GM12878 (cell line): ENCODE measurements at regions not wholly inside any gene's neighbourhood (a gene's known extent, or its start where the extent isn't known, plus 50 kb on each side); places are given as distances from the start of the nearest gene placed in this dataset.

Experiments used
- ATAC-seq: fragments of 200-7000 bp; cut with Tn5 transposase; 3 replicates; pipeline ENCODE4 v1.9.1; 2020; ENCODE audit warnings: mild to moderate bottlenecking, moderate library complexity
- BruUV-seq: library from RNA; stranded (reverse); fragments of 400-500 nt; replicated peaks from 2 replicates; lab custom pipeline; 2021; lab: Mats Ljungman, UMichigan
- CTCF ChIA-PET: fragments of 300-600 bp; sonication (Branson Sonifier 250); formaldehyde crosslinking; extraction: SDS; loops from one replicate; lab custom pipeline; 2021; ENCODE audit warnings: inconsistent platforms; lab: Yijun Ruan, JAX
- POLR2A ChIA-PET: fragments of 350-600 bp; formaldehyde crosslinking; extraction: SDS; loops from one replicate; lab custom pipeline; 2021; ENCODE audit warnings: inconsistent platforms; lab: Charles Lee
- RAD21 ChIA-PET: fragments of 300-600 bp; sonication (Branson Sonifier 250); formaldehyde crosslinking; loops from one replicate; lab custom pipeline; 2023; ENCODE audit warnings: antibody characterized with exemption; ENCODE audit not compliant: unreplicated experiment; lab: Charles Lee
- SMC1A ChIA-PET: fragments of 300-600 bp; sonication (Branson Sonifier 250); formaldehyde crosslinking; loops from one replicate; lab custom pipeline; 2023; ENCODE audit not compliant: unreplicated experiment, uncharacterized antibody; lab: Charles Lee
- DNase-seq: peaks from one replicate; pipeline ENCODE4 v3.0.0-alpha.2; 2011; ENCODE audit warnings: low read depth, low spot score
- FAIRE-seq: peaks from 3 replicates; lab custom pipeline; 2011; peaks lifted over from hg19 to GRCh38; lab: Jason Lieb, UNC
- H2AFZ ChIP-seq: 2 replicates; pipeline ENCODE4 v1.6.0; 2011; ENCODE audit warnings: low read depth, low read length, control low read depth; ENCODE audit not compliant: control insufficient read depth
- H3K27ac ChIP-seq: 2 replicates; pipeline ENCODE4 v1.5.1; 2011; ENCODE audit warnings: control low read depth; ENCODE audit not compliant: control insufficient read depth, insufficient read depth
- H3K27me3 ChIP-seq, 2 experiments: replicated peaks in 1 of 2; 2 replicates each; pipeline versions ENCODE4 v1.6.0 to v1.6.1; 2011; ENCODE audit warnings: low read length in 1 of 2; ENCODE audit not compliant: control insufficient read depth in 2 of 2, insufficient read depth in 2 of 2
- H3K36me3 ChIP-seq, 2 experiments: 2 replicates each; pipeline ENCODE4 v1.5.1; 2011; ENCODE audit warnings: low read length in 1 of 2; ENCODE audit not compliant: control insufficient read depth in 2 of 2, insufficient read depth in 2 of 2
- H3K4me1 ChIP-seq: 2 replicates; pipeline ENCODE4 v1.6.1; 2011; ENCODE audit warnings: mild to moderate bottlenecking, low read length, moderate library complexity, mixed read lengths; ENCODE audit not compliant: control insufficient read depth, insufficient read depth
- H3K4me2 ChIP-seq: 2 replicates; pipeline ENCODE4 v1.6.0; 2011; ENCODE audit warnings: control low read depth; ENCODE audit not compliant: control insufficient read depth, insufficient read depth
- H3K4me3 ChIP-seq: fragments of 200-600 bp; sonication (generic); 2 replicates; pipeline ENCODE4 v1.5.1; 2016
- H3K79me2 ChIP-seq: 2 replicates; pipeline ENCODE4 v1.6.0; 2011; ENCODE audit warnings: low read length; ENCODE audit not compliant: control insufficient read depth, insufficient read depth
- H3K9ac ChIP-seq: 2 replicates; pipeline ENCODE4 v1.8.0; 2011; ENCODE audit warnings: low read length, control low read depth, mixed read lengths; ENCODE audit not compliant: control insufficient read depth, insufficient read depth
- H3K9me3 ChIP-seq: replicated peaks from 3 replicates; pipeline ENCODE4 v1.5.1; 2011; ENCODE audit warnings: mild to moderate bottlenecking, low read length; ENCODE audit not compliant: control insufficient read depth, insufficient read depth
- H4K20me1 ChIP-seq: 2 replicates; pipeline ENCODE4 v1.6.0; 2011; ENCODE audit not compliant: control insufficient read depth, insufficient read depth
- CREB1 ChIP-seq: IDR thresholded peaks from 2 replicates; pipeline ENCODE4 v1.6.1; 2012; ENCODE audit warnings: low read depth, mild to moderate bottlenecking, inconsistent platforms
- IKZF1 ChIP-seq: fragments of 450-650 bp; conservative IDR thresholded peaks from 2 replicates; pipeline ENCODE4 v1.6.1; 2017; ENCODE audit warnings: antibody characterized with exemption, mild to moderate bottlenecking
- MEF2A ChIP-seq: IDR thresholded peaks from 2 replicates; pipeline ENCODE4 v1.6.1; 2011; ENCODE audit warnings: low read depth, mild to moderate bottlenecking, low read length, moderate library complexity; ENCODE audit not compliant: insufficient read depth
- MXI1 ChIP-seq: fragments of 150-350 bp; IDR thresholded peaks from 2 replicates; pipeline ENCODE4 v1.6.1; 2011; ENCODE audit warnings: low read depth, mild to moderate bottlenecking, inconsistent platforms, low read length, improper control_type of control experiment
- MYB ChIP-seq: fragments of 150-350 bp; IDR thresholded peaks from 2 replicates; pipeline ENCODE4 v1.6.1; 2014; ENCODE audit warnings: mild to moderate bottlenecking, low read depth, low read length, borderline replicate concordance
- PAX5 ChIP-seq: IDR thresholded peaks from 2 replicates; pipeline ENCODE4 v1.6.1; 2011; ENCODE audit warnings: low read depth, low read length, borderline replicate concordance
- REST ChIP-seq: IDR thresholded peaks from 2 replicates; pipeline ENCODE4 v1.6.1; 2012; ENCODE audit warnings: mild to moderate bottlenecking, low read depth, low read length
- SMC3 ChIP-seq: IDR thresholded peaks from 2 replicates; pipeline ENCODE4 v1.6.1; 2011; ENCODE audit warnings: low read length, improper control_type of control experiment, borderline replicate concordance
- TAF1 ChIP-seq: IDR thresholded peaks from 2 replicates; pipeline ENCODE4 v1.6.1; 2011; ENCODE audit warnings: mild to moderate bottlenecking, low read depth, low read length, borderline replicate concordance
- TBL1XR1 ChIP-seq: IDR thresholded peaks from 2 replicates; pipeline ENCODE4 v1.6.1; 2012; ENCODE audit warnings: low read depth, low read length, improper control_type of control experiment
- WGBS: methylation state at CpG from one replicate; pipeline ENCODE4 v1.1.6; 2016; ENCODE audit warnings: low lambda C conversion rate; ENCODE audit not compliant: insufficient replicate concordance, insufficient coverage; ENCODE audit errors: missing lambda C conversion rate; 5-methylcytosine and 5-hydroxymethylcytosine counted together
- in situ Hi-C: fragments of 300-500 bp; cut with MboI; formaldehyde crosslinking; loops from 9 replicates; pipeline ENCODE4 v1.14.3; 2018; ENCODE audit warnings: mixed read lengths
- intact Hi-C: fragments of 100-400 bp; cut with micrococcal nuclease; formaldehyde crosslinking; loops from one replicate; pipeline ENCODE4 v1.14.2; 2022; ENCODE audit not compliant: unreplicated experiment
- TF ChIP-seq, protein P1 (sequence below): IDR thresholded peaks from 2 replicates; pipeline ENCODE4 v1.6.1; 2012; ENCODE audit warnings: low read depth, low read length, improper control_type of control experiment

GRCh38 chr16:79265701-79266100 is 334.8 kb downstream of the MAF start (continued):
- TF ChIP-seq REST (no peak), SMC3 (no peak), TAF1 (no peak), MEF2A (no peak)
- TF ChIP-seq, protein P1, sequence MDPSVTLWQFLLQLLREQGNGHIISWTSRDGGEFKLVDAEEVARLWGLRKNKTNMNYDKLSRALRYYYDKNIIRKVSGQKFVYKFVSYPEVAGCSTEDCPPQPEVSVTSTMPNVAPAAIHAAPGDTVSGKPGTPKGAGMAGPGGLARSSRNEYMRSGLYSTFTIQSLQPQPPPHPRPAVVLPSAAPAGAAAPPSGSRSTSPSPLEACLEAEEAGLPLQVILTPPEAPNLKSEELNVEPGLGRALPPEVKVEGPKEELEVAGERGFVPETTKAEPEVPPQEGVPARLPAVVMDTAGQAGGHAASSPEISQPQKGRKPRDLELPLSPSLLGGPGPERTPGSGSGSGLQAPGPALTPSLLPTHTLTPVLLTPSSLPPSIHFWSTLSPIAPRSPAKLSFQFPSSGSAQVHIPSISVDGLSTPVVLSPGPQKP, result no peak

DNA sequence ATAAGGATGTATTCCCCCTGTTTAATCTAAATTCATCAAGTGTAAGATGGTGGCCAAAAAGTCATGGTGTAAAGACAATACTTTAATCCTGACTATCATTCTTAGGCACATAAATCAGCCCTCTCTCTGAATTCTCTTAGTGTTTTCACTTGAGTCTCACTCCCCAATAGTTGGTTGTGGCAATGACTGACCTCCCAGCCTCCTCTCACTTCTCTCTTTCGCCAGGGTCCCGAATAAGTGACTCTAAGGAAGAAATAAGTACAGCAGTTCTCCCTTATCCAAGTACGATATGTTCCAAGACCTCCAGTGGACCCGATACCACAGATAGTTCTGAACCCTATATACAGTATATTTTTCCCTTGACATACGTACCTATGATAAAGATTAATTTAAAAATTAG is 335.3 kb downstream of the MAF start:
- no peaks in the 10 kb centered on the region for H3K79me2 ChIP-seq
- H3K27me3 ChIP-seq, result no peaks in the 10 kb centered on the region
- POLR2A ChIA-PET, result no interaction called here
- no peak overlapping the region for H3K4me3 ChIP-seq
- DNase-seq (no peak), FAIRE-seq (no peak), ATAC-seq (no peak)
- WGBS, result 32% methylated on average over 5 of the region's 5 CpGs
- no peak overlapping the region for H3K4me2 ChIP-seq
- TF ChIP-seq CREB1 (no peak), MYB (no peak), PAX5 (no peak), MXI1 (no peak), IKZF1 (no peak), TBL1XR1 (no peak)
- no peaks in the 10 kb centered on the region for H4K20me1 ChIP-seq
- no peak overlapping the region for H2AFZ ChIP-seq
- SMC1A ChIA-PET, result no interaction called here
- H3K9me3 ChIP-seq, result no peaks in the 10 kb centered on the region; the same call in 2 of the 3 replicates
- BruUV-seq, result no TSS peak
- no peak overlapping the region for H3K27ac ChIP-seq
- intact Hi-C loops (loop anchor here (10.0 kb wide), 1 partner anchor 340 kb away; no protein-coding TSS in a partner anchor), in situ Hi-C loops (no loop called here)
- RAD21 ChIA-PET, result no interaction called here
- no peak overlapping the region for H3K9ac ChIP-seq
- H3K4me1 ChIP-seq, result peaks cover 7% of the 10 kb centered on the region
- CTCF ChIA-PET, result no interaction called here
- H3K36me3 ChIP-seq, result no peaks in the 10 kb centered on the region
